SU-DHL-6 (cell line): ENCODE measurements at regions not wholly inside any gene's neighbourhood (a gene's known extent, or its start where the extent isn't known, plus 50 kb on each side); places are given as distances from the start of the nearest gene placed in this dataset.

Experiments used
- EZH2phosphoT487 ChIP-seq: fragments of 200-600 bp; sonication (generic), shearing (Covaris generic); conservative IDR thresholded peaks from 2 replicates; pipeline ENCODE4 v1.6.1; 2018; ENCODE audit warnings: mild to moderate bottlenecking, antibody characterized with exemption, low read length, moderate library complexity, mixed read lengths
- TF ChIP-seq, protein P1 (sequence below): fragments of 200-600 bp; sonication (generic); IDR thresholded peaks from one replicate; pipeline ENCODE4 v1.5.1; 2017; ENCODE audit warnings: antibody characterized with exemption, mild to moderate bottlenecking, low read length, moderate library complexity; ENCODE audit not compliant: insufficient read depth, poor library complexity, severe bottlenecking

DNA sequence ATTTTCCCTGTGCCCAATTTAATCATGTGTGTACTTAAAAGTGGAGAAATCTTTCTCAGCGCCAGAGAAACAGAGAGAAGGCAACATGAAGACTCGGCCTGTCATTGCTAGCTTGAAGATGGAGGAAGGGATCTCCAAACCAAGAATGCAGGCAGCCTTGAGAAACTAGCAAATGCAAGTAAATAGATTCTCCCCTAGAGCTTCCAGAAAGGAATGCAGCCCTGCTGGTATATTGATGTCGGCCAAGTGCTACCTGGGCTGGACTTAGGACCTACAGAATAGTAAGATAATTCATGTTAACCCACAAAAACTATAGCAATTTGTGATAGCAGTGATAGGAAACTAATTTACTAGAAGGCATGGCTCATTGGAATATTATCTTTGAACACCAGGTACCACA is 150.9 kb upstream of the ABI3BP start:
- TF ChIP-seq EZH2phosphoT487 = no peak
- TF ChIP-seq, protein P1, sequence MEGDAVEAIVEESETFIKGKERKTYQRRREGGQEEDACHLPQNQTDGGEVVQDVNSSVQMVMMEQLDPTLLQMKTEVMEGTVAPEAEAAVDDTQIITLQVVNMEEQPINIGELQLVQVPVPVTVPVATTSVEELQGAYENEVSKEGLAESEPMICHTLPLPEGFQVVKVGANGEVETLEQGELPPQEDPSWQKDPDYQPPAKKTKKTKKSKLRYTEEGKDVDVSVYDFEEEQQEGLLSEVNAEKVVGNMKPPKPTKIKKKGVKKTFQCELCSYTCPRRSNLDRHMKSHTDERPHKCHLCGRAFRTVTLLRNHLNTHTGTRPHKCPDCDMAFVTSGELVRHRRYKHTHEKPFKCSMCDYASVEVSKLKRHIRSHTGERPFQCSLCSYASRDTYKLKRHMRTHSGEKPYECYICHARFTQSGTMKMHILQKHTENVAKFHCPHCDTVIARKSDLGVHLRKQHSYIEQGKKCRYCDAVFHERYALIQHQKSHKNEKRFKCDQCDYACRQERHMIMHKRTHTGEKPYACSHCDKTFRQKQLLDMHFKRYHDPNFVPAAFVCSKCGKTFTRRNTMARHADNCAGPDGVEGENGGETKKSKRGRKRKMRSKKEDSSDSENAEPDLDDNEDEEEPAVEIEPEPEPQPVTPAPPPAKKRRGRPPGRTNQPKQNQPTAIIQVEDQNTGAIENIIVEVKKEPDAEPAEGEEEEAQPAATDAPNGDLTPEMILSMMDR = no peak
